Astrocyte of the cerebellum (primary cell): ENCODE measurements at regions not wholly inside any gene's neighbourhood (a gene's known extent, or its start where the extent isn't known, plus 50 kb on each side); places are given as distances from the start of the nearest gene placed in this dataset.

Experiments
- DNase-seq: peaks from one replicate; pipeline ENCODE4 v3.0.0-alpha.2; 2011; ENCODE audit warnings: low read depth
- H3K4me3 ChIP-seq: 2 replicates; pipeline ENCODE4 v1.5.1; 2011; ENCODE audit warnings: mild to moderate bottlenecking, low read depth, low read length, moderate library complexity
- in situ Hi-C: cut with HindIII; loops from 2 replicates; pipeline ENCODE4 v1.10.0; 2017; ENCODE audit warnings: low sequenced_read_pairs
- TF ChIP-seq, protein P1 (sequence below): IDR thresholded peaks from 2 replicates; pipeline ENCODE4 v1.5.1; 2012; ENCODE audit warnings: low read length, low read depth, moderate library complexity, mild to moderate bottlenecking; ENCODE audit errors: missing control alignments

DNA sequence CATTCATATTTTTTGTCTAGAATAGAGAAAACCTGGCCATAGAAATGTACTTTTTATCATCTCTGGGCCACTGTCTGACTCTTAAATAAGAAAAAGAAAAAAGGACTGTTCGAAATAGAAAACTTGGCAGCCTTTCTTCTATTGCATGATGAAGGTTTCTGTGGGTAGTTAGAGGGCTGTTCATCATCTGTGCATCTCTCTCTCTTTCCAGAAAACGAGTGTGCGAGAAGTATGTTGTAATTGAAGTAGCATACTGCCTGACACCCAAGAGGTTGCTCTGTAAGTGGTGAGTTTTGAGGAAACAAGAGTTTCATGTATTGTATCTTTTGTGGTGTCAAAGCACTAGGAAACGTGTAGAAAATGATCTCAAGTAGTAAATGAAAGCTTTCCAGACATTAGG, 343.2 kb upstream of the TMEM229A start:
- H3K4me3 ChIP-seq: no peak overlapping the region
- DNase-seq: no peak
- TF ChIP-seq, protein P1, sequence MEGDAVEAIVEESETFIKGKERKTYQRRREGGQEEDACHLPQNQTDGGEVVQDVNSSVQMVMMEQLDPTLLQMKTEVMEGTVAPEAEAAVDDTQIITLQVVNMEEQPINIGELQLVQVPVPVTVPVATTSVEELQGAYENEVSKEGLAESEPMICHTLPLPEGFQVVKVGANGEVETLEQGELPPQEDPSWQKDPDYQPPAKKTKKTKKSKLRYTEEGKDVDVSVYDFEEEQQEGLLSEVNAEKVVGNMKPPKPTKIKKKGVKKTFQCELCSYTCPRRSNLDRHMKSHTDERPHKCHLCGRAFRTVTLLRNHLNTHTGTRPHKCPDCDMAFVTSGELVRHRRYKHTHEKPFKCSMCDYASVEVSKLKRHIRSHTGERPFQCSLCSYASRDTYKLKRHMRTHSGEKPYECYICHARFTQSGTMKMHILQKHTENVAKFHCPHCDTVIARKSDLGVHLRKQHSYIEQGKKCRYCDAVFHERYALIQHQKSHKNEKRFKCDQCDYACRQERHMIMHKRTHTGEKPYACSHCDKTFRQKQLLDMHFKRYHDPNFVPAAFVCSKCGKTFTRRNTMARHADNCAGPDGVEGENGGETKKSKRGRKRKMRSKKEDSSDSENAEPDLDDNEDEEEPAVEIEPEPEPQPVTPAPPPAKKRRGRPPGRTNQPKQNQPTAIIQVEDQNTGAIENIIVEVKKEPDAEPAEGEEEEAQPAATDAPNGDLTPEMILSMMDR: no peak
- in situ Hi-C loops: no loop called here

DNA sequence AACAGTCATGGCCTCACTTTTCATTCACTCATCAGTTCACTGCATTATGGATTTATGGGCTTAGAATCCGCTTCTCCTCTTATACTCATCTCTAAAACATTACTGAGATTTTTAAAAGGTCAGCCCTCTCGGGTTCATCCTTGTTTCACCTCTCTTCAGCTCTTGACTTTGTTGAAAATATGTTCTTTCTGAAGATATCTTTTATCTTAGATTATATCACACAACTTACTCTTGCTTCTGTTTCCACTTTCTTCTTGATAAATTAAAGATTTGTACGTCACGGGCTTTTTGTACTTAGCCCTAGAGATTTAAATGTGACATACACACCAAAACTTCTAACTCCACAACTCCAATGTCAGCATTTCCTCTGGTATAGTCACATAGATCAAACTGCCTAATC, 342.5 kb upstream of the TMEM229A start:
- TF ChIP-seq, protein P1: no peak
- no peak overlapping the region for H3K4me3 ChIP-seq
- DNase-seq: no peak
- in situ Hi-C loops: no loop called here

DNA sequence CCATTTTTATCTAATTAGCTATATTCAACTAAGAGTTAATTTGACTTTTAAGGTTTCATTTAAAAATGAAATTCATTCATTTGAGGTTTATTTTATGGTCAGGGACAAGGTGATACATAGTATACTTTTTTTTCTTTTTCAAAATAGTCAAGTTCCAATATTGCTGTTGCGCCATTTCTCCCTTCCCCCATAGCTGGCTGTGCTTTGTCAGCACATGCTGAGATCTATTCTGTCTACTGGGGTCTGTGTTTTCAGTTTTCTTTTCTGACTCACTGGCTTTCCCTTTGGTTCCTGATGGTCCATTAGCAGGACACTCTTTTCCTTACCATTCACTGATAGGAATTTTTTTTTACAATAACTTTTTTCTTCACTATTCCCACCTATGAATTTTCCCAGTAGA, 336.4 kb upstream of the TMEM229A start:
- TF ChIP-seq, protein P1: no peak
- no peak for DNase-seq
- H3K4me3 ChIP-seq: no peak overlapping the region
- in situ Hi-C loops: no loop called here

DNA sequence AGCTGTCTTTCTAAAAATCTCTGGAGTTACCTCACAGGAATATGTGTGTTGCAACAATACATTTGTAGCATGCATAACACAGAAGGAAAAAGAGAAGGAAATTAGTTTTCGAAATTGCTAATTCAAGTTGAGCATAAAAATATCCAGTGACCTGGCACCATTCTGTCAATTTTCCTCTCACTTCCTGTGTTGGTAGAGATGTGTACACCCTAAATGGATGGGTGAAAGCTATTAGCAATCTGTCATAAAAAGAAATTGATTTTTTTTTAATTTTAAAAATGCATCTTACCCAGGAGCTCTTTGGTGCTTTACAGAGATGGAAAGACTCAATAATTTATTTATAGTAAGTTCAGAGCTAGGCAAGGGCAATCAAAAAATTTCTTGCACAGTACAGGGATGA, 333.3 kb upstream of the TMEM229A start:
- TF ChIP-seq, protein P1: no peak
- H3K4me3 ChIP-seq: no peak overlapping the region
- in situ Hi-C loops: no loop called here
- no peak for DNase-seq

DNA sequence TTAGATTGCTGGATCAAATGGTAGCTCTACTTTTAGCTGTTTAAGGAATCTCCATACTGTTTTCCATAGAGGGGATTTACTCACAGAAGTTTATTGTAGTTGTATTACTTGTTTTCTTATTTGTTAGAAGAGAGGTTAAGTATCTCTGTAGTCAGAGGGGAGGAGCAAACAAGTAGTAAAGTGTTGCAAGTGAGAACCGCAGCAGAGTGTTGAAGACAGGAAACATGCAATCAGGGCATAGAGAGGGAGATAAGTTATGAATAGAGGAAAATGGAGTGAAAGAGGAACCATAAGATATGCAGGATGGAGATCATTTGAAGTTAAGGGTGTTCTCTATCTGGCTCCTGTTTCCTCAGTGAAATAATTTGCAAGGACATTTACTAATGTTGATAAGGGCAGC, 331.4 kb upstream of the TMEM229A start:
- TF ChIP-seq, protein P1: no peak
- in situ Hi-C loops: no loop called here
- H3K4me3 ChIP-seq: no peak overlapping the region
- DNase-seq: no peak

DNA sequence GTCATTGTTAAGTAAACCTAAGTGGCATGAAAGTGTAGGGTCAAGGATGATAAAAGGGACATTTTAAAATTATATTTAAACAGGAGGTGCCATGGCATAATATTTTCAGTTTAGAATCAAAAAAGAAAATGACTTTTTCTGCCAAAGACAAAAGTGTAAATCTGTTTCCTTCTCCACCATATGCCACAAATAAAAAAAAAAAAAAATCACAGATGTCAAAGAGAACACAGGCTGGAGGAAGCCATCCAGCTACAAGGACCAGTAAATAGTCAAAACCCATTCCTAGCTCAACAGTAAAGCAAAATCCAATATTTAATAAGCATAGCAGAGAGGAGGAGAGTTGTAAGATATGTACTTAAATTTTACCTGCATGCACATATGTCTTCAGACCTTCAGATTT, 321.3 kb upstream of the TMEM229A start:
- in situ Hi-C loops: no loop called here
- no peak for DNase-seq
- TF ChIP-seq, protein P1: no peak
- no peak overlapping the region for H3K4me3 ChIP-seq

DNA sequence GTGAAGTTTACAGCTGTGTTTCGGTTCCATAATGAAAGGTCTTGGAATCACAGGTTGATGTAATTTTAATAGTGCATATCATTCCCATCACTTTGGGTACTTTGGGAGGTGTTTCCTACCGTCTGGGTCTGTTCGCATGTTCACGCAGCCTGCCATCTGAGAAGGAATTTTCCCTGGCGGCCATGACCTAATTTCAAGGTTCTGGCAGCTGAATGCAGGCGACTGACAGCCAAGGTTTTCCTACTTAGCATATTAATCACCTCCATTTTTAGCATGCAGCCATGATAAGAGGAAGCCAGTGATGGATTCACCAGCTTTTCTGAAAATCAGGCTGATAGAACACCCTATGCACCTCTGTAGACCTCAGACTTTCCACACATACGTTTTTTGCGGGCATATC, 319.1 kb upstream of the TMEM229A start:
- TF ChIP-seq, protein P1: no peak
- no peak for DNase-seq
- H3K4me3 ChIP-seq: no peak overlapping the region
- in situ Hi-C loops: no loop called here
